NCI-H69 (cell line): ENCODE measurements at regions not wholly inside any gene's neighbourhood (a gene's known extent, or its start where the extent isn't known, plus 50 kb on each side); places are given as distances from the start of the nearest gene placed in this dataset.

Experiments used
- DNase-seq: peaks from one replicate; lab custom pipeline; 2025; lab: John Stamatoyannopoulos, UW

- DNase-seq = no peak
Measured at GRCh38 chr13:111862836-111863815, 203.8 kb upstream of the SOX1 start.

GRCh38 chr13:111864566-111864965, 202.4 kb upstream of the SOX1 start:
- no peak for DNase-seq

GRCh38 chr13:111865046-111865445, 201.9 kb upstream of the SOX1 start:
- no peak for DNase-seq

- DNase-seq = no peak
Measured at GRCh38 chr13:111865826-111866225, 201.1 kb upstream of the SOX1 start.

GRCh38 chr13:111866731-111867245, 200.2 kb upstream of the SOX1 start:
- no peak for DNase-seq

GRCh38 chr13:111867657-111868056, 199.3 kb upstream of the SOX1 start:
- DNase-seq = no peak

- DNase-seq = no peak
Measured at GRCh38 chr13:111868716-111869115, 198.2 kb upstream of the SOX1 start.

- no peak for DNase-seq
Measured at GRCh38 chr13:111872475-111873150, 194.3 kb upstream of the SOX1 start.

GRCh38 chr13:111873676-111874178, 193.2 kb upstream of the SOX1 start:
- no peak for DNase-seq

- DNase-seq = no peak
Measured at GRCh38 chr13:111874981-111875380, 192.0 kb upstream of the SOX1 start.

GRCh38 chr13:111875915-111876314, 191.0 kb upstream of the SOX1 start:
- no peak for DNase-seq

GRCh38 chr13:111876506-111876905, 190.4 kb upstream of the SOX1 start:
- DNase-seq = no peak

GRCh38 chr13:111877906-111878305, 189.0 kb upstream of the SOX1 start:
- no peak for DNase-seq

GRCh38 chr13:111879719-111880118, 187.2 kb upstream of the SOX1 start:
- DNase-seq = no peak

- DNase-seq = no peak
Measured at GRCh38 chr13:111880185-111880584, 186.8 kb upstream of the SOX1 start.

- no peak for DNase-seq
Measured at GRCh38 chr13:111881700-111882099, 185.2 kb upstream of the SOX1 start.

GRCh38 chr13:111882351-111882750, 184.6 kb upstream of the SOX1 start:
- no peak for DNase-seq

- DNase-seq = no peak
Measured at GRCh38 chr13:111883571-111884343, 183.2 kb upstream of the SOX1 start.

GRCh38 chr13:111886217-111886945, 180.6 kb upstream of the SOX1 start:
- no peak for DNase-seq

GRCh38 chr13:111893071-111893606, 173.8 kb upstream of the SOX1 start:
- DNase-seq = peak; percentile 93
